ENCODE measurements at regions not wholly inside any gene's neighbourhood (a gene's known extent, or its start where the extent isn't known, plus 50 kb on each side); places are given as distances from the start of the nearest gene placed in this dataset.
A peak's percentile ranks its signal among the peaks of the same experiment; 100 is the strongest.
"Not testable (repeated sequence)": the region's sequence is repeated elsewhere in the genome, so short reads cannot be mapped to it uniquely, and the experiment has no call there.

GRCh38 chr5:88615767-88616166 is 267.2 kb downstream of the MEF2C start:
- not testable (repeated sequence) for DNase-seq

GRCh38 chr5:88613051-88613450 is 269.9 kb downstream of the MEF2C start:
- no peak for DNase-seq

DNA sequence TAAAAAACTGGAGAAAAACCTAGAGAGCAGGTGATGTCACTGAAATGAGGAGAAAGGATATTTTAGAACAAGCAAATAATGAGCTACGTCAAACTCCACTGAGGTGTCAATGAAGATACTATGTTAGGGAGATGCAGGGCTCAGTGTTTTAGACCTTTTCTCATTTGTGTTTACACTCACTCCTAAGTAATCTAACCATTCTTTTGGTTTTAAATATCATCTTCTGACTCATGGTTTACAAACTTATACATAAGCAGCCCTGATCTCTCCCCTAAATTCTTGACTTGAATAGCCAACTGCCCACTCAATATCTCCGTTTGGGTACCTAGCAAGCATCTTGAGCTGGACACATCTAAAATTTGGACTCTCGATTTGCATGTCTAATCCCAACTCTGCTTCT is 272.4 kb downstream of the MEF2C start:
- DNase-seq = no peak

DNA sequence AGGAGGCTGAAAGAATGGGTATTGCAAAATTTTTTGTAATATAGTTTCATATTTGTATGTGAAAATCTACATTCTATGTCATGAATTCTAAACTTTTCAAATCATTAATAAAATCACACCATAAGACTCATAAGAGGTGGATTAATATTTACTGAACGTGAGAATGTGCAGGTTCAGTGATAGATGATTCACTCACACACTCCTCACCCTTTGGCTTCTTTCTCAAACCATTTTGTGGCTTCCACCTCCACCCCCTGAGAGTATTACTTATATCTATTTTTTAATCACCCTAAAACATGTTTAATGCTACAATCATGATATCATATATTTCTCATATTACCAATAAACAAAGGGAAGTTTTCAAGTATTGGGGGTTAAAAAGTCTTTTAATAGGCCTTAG is 275.5 kb downstream of the MEF2C start:
- no peak for DNase-seq

DNA sequence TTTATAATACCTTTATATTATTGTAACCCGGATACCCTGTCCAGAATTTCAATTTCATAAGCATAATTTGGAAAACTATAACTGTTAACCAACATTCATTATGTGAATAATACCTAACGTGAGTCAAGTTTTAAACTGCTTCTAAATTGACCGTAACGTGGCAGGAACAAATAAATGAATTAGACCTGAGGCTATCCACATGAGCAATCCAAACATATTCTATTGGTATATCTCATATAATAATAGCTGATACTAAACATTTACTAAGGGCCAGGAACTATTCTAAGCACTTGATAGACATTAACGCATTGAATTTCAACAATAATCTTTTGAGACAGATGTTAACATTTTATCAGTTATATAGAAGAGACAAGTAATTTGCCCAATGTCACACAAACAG is 276.4 kb downstream of the MEF2C start:
- no peak for DNase-seq

- no peak for DNase-seq
These were observed 276.8 kb downstream of the MEF2C start for GRCh38 chr5:88606173-88606572.

- no peak for DNase-seq
These were observed 280.4 kb downstream of the MEF2C start for GRCh38 chr5:88602584-88602983.

- DNase-seq = no peak
These were observed 288.5 kb downstream of the MEF2C start for GRCh38 chr5:88594441-88594840.

GRCh38 chr5:88588609-88589008 is 294.4 kb downstream of the MEF2C start:
- no peak for DNase-seq

GRCh38 chr5:88583471-88583870 is 299.5 kb downstream of the MEF2C start:
- DNase-seq = peak in 2 of 3 donors; percentile 1 to 11

DNA sequence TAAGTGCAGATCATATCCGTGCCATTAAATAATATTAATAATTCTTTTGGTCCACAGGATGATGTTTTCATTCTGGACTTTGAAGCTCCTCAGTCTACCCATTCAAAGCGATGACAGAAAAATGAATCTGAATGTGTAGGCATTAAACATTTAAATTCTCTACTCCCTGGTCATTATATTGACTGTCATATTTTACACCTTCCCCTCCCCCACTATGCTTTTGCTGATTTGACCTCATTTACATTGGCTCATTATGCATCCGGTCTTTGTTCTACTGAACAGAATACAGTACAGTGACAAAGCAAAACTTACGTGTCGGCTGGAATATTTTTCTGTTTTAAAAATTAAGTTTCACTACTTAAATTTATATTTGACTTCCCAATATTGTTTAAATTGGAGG is 289.7 kb upstream of the TMEM161B start:
- DNase-seq = no peak

DNA sequence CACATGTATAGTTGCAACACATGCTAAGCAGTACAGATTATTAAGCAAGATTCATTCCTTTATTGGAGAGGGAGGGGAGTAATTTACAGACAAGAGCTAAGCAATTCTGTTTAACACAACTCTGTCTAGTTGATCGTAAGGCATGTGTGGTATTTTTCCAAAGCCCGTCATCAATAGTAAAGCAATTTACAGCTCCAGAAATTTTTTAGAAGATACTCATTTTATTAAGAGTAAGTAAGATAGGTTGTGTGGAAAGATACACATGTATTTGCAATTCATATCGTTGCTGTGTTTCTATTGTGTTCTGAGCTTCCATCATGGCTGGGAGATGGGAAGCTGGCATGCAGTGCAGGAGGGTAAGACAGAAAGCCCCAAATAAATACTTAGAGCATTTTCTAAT is 289.2 kb upstream of the TMEM161B start:
- DNase-seq = no peak

GRCh38 chr5:88557131-88557530 is 288.5 kb upstream of the TMEM161B start:
- DNase-seq = no peak

GRCh38 chr5:88556406-88556805 is 287.8 kb upstream of the TMEM161B start:
- no peak for DNase-seq

- DNase-seq = no peak
These were observed 287.0 kb upstream of the TMEM161B start for GRCh38 chr5:88555674-88556073.

DNA sequence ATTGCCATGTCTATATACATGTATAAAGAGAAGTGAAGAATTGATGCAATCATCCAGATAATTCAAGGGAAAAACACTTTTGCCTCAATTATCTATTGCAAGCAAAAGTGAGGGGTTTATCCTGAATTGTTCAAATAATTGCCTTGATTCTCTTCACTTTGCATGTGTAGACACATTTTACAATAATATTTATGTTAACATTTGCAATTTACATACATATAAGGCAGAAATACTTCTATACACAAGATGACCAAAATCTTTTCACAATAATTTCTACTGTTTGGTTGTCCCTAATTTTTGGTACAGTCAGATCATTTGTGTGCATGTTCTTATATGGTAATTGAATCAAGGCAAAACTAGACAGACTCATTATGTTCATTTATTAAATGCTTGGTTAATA is 285.3 kb upstream of the TMEM161B start:
- DNase-seq = no peak

DNA sequence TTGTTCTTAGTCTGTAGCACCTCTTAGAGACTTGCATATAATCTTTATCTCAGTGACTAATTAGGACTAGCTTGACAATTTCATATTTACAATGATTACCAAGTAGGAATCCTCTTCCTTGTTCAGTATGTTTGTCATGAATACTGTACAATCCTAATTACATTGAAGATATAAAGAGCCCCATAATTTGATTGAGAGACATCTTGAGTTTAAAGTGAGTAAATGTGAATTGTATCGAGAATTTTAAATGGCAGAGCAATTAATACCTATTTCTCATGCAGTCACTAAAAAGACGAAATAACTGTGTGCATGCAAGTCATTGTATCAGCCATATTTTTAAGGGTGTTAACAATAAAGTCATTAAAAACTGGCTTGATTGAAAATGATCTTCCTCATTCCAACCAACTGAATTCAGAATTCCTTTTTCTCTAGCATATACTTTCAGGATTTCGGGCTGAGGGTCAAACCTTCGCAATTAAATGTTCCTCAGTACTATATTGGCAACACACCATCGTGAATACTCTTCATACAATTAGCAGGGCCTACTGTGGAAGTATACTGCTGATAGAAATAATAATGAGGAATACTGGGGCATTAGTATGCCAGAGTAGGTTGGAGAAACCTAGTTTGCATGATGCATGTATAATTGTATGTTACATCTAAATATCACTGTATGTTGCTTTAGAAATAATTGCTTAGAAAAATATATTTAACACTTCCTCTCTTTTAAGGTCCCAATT is 284.7 kb upstream of the TMEM161B start:
- no peak for DNase-seq

DNA sequence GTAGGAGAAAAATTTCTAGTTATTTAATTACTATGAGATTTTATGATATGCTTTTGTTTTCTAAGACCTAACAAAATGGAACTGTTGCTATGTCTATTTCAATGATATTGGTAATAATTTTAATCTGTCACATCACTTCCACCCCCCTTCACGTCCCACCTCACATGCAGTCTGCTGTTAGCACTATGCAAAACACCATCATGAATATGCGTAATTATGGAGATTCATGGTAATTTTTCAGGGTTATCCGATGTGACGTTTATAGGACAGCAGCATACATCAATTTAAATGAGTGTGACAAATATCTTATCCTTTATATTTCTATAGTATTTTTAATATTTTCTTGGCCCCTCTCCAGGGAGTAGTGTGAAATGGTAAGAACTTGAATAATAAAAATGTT is 283.8 kb upstream of the TMEM161B start:
- DNase-seq = no peak

- no peak for DNase-seq
These were observed 283.2 kb upstream of the TMEM161B start for GRCh38 chr5:88551724-88552345.

- no peak for DNase-seq
These were observed 282.1 kb upstream of the TMEM161B start for GRCh38 chr5:88550736-88551135.

DNA sequence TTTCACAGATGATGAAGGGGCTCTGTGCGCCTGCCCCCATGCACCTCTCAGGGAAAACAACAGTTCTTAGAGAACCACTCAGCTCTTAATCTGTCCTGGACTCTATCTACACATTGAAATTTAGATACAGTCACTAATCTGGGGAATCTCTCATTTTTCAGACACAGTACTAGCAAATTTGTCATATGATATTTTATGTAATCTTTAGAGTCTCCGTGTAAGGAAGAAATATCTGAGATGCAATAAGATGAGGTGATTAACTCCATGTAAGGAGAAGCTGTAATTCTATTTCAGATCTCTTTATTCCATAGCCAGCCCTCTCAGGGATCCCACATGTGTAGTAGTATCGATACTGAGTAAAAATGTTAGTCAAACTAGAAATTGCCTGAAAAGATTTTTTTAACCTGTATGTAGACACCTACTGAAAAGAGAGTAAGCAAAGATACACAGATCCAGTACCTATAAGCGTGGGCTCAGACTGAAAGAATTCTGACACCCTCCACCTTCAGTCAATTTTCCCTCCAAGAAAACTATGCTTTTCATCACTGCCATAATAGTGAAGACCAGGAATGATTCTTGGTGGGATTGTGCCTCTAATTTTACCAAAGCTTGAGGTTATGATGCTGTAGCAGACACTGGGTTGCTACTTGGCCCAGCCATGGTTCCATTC is 279.6 kb upstream of the TMEM161B start:
- DNase-seq = no peak

GRCh38 chr5:88545338-88545737 is 276.7 kb upstream of the TMEM161B start:
- DNase-seq = no peak

GRCh38 chr5:88544671-88545070 is 276.0 kb upstream of the TMEM161B start:
- DNase-seq = no peak
